ENCODE measurements at regions not wholly inside any gene's neighbourhood (a gene's known extent, or its start where the extent isn't known, plus 50 kb on each side); places are given as distances from the start of the nearest gene placed in this dataset.
"Not testable (repeated sequence)": the region's sequence is repeated elsewhere in the genome, so short reads cannot be mapped to it uniquely, and the experiment has no call there.

GRCh38 chr7:51397608-51398007 is 81.0 kb upstream of the COBL start:
- DNase-seq = not testable (repeated sequence)

- not testable (repeated sequence) for DNase-seq
These were observed 76.4 kb upstream of the COBL start for GRCh38 chr7:51393003-51393402.

- not testable (repeated sequence) for DNase-seq
These were observed 73.3 kb upstream of the COBL start for GRCh38 chr7:51389952-51390351.

DNA sequence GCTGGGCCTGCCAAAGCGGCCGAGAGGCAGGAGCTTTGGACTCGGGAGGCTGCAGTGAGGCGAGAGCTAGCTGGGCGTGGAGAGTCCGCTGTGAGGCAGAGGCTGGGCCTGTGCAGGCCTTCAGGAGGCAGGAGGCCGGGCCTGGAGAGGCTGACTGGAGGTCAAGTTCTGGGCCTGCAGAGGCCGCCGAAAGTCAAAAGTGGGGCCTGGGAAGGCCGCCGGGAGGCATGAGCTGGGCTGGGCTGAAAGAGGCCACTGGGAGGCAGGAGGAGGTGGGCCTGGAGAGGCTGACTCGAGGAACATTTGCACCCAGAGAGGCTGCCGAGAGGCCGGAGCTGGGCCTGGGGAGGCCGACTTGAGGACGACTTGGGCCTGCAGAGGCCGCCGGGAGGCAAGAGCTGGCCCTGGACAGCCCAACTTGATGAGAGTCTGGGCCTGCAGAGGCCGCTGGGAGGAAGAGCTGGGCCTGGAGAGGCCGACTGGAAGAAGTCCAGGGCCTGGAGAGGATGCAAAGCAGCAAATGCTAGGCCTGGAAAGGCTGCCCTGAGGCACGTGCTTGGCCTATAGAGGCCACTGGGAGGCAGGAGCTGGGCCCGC is 72.7 kb upstream of the COBL start:
- not testable (repeated sequence) for DNase-seq

- not testable (repeated sequence) for DNase-seq
These were observed 71.6 kb upstream of the COBL start for GRCh38 chr7:51388241-51388640.

DNA sequence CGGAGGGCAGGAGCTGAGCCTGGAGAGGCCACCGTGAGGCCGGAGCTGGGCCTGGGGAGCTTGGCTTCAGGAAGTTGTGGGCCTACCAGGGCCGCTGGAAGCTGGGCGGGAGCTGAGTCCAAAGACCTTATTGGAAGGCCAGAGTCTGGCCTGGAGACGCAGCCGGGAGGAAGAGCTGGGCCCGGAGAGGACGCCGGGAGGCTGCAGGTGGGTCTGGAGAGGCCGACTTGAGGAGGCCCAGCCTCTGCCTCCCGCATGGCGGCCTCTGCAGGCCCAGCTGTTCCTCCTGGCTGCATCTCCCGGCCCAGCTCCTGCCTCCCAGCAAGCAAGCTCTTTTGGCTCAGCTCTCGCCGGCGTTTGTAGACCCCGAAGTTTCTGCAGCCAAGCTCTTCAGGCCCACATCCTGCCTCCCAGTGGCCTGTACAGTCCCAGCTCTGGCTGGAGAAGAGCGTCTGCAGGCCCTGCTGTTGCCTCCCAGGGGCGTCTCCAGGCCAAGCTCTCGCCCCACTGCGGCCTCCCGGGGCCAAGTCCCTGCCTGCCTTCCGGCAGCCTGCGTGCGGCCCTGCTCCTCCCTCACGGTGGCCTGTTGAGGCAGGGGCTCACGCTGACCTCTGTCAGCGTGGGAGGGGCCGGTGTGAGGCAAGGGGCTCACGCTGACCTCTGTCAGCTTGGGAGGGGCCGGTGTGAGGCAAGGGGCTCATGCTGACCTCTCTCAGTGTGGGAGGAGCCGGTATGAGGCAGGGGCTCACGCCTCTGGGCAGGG is 70.4 kb upstream of the COBL start:
- not testable (repeated sequence) for DNase-seq

GRCh38 chr7:51386184-51386583 is 69.6 kb upstream of the COBL start:
- DNase-seq = not testable (repeated sequence)

GRCh38 chr7:51382243-51382642 is 65.6 kb upstream of the COBL start:
- not testable (repeated sequence) for DNase-seq

GRCh38 chr7:51376420-51377092 is 59.9 kb upstream of the COBL start:
- DNase-seq = peak; percentile 24

DNA sequence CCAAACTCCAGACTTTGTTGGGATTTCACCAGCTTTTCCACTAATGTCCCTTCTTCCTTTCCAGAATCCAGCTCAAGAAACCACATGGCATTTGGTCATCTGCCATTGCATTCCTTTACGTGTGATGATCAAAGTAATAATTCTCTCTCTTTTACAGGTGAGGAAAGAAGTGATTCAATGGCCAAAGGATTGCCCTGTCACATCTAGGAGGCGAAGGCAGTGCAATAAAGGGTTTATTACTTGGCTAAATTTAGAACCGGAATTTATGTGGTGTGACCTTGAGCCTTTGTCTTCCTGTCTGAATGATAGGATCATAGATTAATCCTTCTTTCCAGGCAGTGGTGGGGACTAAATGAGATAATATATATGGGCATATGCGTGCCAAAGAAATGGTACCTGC is 58.3 kb upstream of the COBL start:
- DNase-seq = no peak

DNA sequence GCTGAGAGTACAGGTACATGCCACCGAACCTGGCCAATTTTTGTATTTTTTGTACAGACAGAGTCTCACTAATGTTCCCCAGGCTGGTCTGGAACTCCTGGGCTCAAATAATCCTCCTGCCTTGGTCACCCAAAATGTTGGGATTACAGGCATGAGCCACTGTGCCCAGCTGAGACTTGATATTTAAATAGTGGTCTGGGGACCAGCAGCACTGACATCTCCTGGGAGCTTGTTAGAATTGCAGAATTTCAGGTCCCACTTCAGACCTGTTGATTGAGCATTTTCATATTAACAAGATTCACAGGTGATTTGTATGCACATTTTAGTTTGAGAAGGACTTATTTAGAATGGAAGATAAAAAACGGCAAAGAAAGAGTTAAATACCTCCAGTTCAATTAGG is 57.0 kb upstream of the COBL start:
- DNase-seq = not testable (repeated sequence)

- DNase-seq = no peak
These were observed 53.1 kb upstream of the COBL start for GRCh38 chr7:51369746-51370145.

DNA sequence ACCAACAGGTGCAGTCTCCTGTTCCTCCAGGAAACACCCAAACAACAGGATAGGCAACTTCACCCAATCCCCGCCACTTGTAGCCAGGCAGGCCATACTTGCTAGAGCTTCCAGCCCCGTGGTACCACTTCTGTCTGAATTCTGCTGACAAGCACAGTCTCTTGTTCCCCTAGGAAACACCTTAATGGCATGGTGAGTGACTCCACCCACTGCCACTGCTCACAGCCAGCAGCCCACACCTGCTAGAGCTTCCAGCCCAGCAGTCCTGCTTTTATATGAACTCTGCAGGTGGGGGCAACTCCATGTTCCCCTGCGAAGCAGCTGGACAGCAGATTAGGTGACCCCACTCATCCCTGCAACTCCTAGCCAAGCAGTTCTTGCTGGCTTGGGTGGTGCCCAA is 52.6 kb upstream of the COBL start:
- DNase-seq = not testable (repeated sequence)

DNA sequence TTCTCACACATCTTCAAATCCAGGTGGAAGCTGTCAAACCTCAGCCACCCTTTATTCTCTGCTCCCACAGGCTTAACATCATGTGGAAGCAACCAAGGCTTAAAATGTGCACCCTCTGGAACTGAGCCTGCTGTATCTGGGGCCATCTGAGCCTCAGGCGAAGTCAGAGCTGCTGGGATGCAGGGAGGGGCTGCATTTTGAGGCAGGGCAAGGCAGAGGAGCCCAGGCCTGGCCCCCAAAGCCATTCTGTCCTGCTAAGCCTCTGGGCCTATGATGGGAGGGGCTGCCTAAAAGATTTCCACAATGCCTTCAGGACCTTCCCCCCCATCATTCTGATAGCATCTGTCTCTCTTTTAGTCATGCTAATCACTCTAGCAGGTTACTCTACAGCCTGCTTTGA is 51.7 kb upstream of the COBL start:
- DNase-seq = no peak

GRCh38 chr7:51367614-51367968 is 51.0 kb upstream of the COBL start:
- DNase-seq = no peak

GRCh38 chr7:51366930-51367613 is 50.5 kb upstream of the COBL start:
- DNase-seq = peak; percentile 13
